GM12878 (cell line): ENCODE measurements at regions not wholly inside any gene's neighbourhood (a gene's known extent, or its start where the extent isn't known, plus 50 kb on each side); places are given as distances from the start of the nearest gene placed in this dataset.

ENCODE experiments used
- ATAC-seq: fragments of 200-7000 bp; cut with Tn5 transposase; 3 replicates; pipeline ENCODE4 v1.9.1; 2020; ENCODE audit warnings: mild to moderate bottlenecking, moderate library complexity
- BruUV-seq: library from RNA; stranded (reverse); fragments of 400-500 nt; replicated peaks from 2 replicates; lab custom pipeline; 2021; lab: Mats Ljungman, UMichigan
- CTCF ChIA-PET: fragments of 300-600 bp; sonication (Branson Sonifier 250); formaldehyde crosslinking; extraction: SDS; loops from one replicate; lab custom pipeline; 2021; ENCODE audit warnings: inconsistent platforms; lab: Yijun Ruan, JAX
- POLR2A ChIA-PET: fragments of 350-600 bp; formaldehyde crosslinking; extraction: SDS; loops from one replicate; lab custom pipeline; 2021; ENCODE audit warnings: inconsistent platforms; lab: Charles Lee
- RAD21 ChIA-PET: fragments of 300-600 bp; sonication (Branson Sonifier 250); formaldehyde crosslinking; loops from one replicate; lab custom pipeline; 2023; ENCODE audit warnings: antibody characterized with exemption; ENCODE audit not compliant: unreplicated experiment; lab: Charles Lee
- SMC1A ChIA-PET: fragments of 300-600 bp; sonication (Branson Sonifier 250); formaldehyde crosslinking; loops from one replicate; lab custom pipeline; 2023; ENCODE audit not compliant: unreplicated experiment, uncharacterized antibody; lab: Charles Lee
- DNase-seq: peaks from one replicate; pipeline ENCODE4 v3.0.0-alpha.2; 2011; ENCODE audit warnings: low read depth, low spot score
- FAIRE-seq: peaks from 3 replicates; lab custom pipeline; 2011; peaks lifted over from hg19 to GRCh38; lab: Jason Lieb, UNC
- H2AFZ ChIP-seq: 2 replicates; pipeline ENCODE4 v1.6.0; 2011; ENCODE audit warnings: low read depth, low read length, control low read depth; ENCODE audit not compliant: control insufficient read depth
- H3K27ac ChIP-seq: 2 replicates; pipeline ENCODE4 v1.5.1; 2011; ENCODE audit warnings: control low read depth; ENCODE audit not compliant: control insufficient read depth, insufficient read depth
- H3K27me3 ChIP-seq, 2 experiments: replicated peaks in 1 of 2; 2 replicates each; pipeline versions ENCODE4 v1.6.0 to v1.6.1; 2011; ENCODE audit warnings: low read length in 1 of 2; ENCODE audit not compliant: control insufficient read depth in 2 of 2, insufficient read depth in 2 of 2
- H3K36me3 ChIP-seq, 2 experiments: 2 replicates each; pipeline ENCODE4 v1.5.1; 2011; ENCODE audit warnings: low read length in 1 of 2; ENCODE audit not compliant: control insufficient read depth in 2 of 2, insufficient read depth in 2 of 2
- H3K4me1 ChIP-seq: 2 replicates; pipeline ENCODE4 v1.6.1; 2011; ENCODE audit warnings: mild to moderate bottlenecking, low read length, moderate library complexity, mixed read lengths; ENCODE audit not compliant: control insufficient read depth, insufficient read depth
- H3K4me2 ChIP-seq: 2 replicates; pipeline ENCODE4 v1.6.0; 2011; ENCODE audit warnings: control low read depth; ENCODE audit not compliant: control insufficient read depth, insufficient read depth
- H3K4me3 ChIP-seq: fragments of 200-600 bp; sonication (generic); 2 replicates; pipeline ENCODE4 v1.5.1; 2016
- H3K79me2 ChIP-seq: 2 replicates; pipeline ENCODE4 v1.6.0; 2011; ENCODE audit warnings: low read length; ENCODE audit not compliant: control insufficient read depth, insufficient read depth
- H3K9ac ChIP-seq: 2 replicates; pipeline ENCODE4 v1.8.0; 2011; ENCODE audit warnings: low read length, control low read depth, mixed read lengths; ENCODE audit not compliant: control insufficient read depth, insufficient read depth
- H3K9me3 ChIP-seq: replicated peaks from 3 replicates; pipeline ENCODE4 v1.5.1; 2011; ENCODE audit warnings: mild to moderate bottlenecking, low read length; ENCODE audit not compliant: control insufficient read depth, insufficient read depth
- H4K20me1 ChIP-seq: 2 replicates; pipeline ENCODE4 v1.6.0; 2011; ENCODE audit not compliant: control insufficient read depth, insufficient read depth
- ASH2L ChIP-seq: fragments of 300-600, 200-600 bp; sonication (generic); IDR thresholded peaks from 2 replicates; pipeline ENCODE4 v1.6.1; 2017; ENCODE audit warnings: low read depth, mild to moderate bottlenecking, borderline replicate concordance
- FOS ChIP-seq: IDR thresholded peaks from 3 replicates; pipeline ENCODE4 v1.6.1; 2011; ENCODE audit warnings: borderline replicate concordance; ENCODE audit not compliant: insufficient read length; ENCODE audit errors: extremely low read depth
- GATAD2B ChIP-seq: fragments of 450-650 bp; conservative IDR thresholded peaks from 2 replicates; pipeline ENCODE4 v1.6.1; 2017; ENCODE audit warnings: low read depth, mild to moderate bottlenecking, moderate library complexity
- HDAC2 ChIP-seq: fragments of 200-600 bp; sonication (generic); IDR thresholded peaks from 2 replicates; pipeline ENCODE4 v1.6.1; 2017
- JUNB ChIP-seq: IDR thresholded peaks from 2 replicates; pipeline ENCODE4 v1.6.1; 2016; ENCODE audit warnings: antibody characterized with exemption, mild to moderate bottlenecking
- MTA2 ChIP-seq: fragments of 450-650 bp; IDR thresholded peaks from 2 replicates; pipeline ENCODE4 v1.6.1; 2016; ENCODE audit warnings: low read depth, mild to moderate bottlenecking, moderate library complexity
- NFIC ChIP-seq: IDR thresholded peaks from 2 replicates; pipeline ENCODE4 v1.6.1; 2012; ENCODE audit warnings: low read depth, mild to moderate bottlenecking, inconsistent platforms, low read length, moderate library complexity
- NFXL1 ChIP-seq: fragments of 450-650 bp; IDR thresholded peaks from 2 replicates; pipeline ENCODE4 v1.6.1; 2017; ENCODE audit warnings: antibody characterized with exemption, mild to moderate bottlenecking, borderline replicate concordance
- NR2C1 ChIP-seq: fragments of 450-650 bp; IDR thresholded peaks from 2 replicates; pipeline ENCODE4 v1.6.1; 2017; ENCODE audit warnings: antibody characterized with exemption, mild to moderate bottlenecking, moderate library complexity
- POLR2AphosphoS5 ChIP-seq: IDR thresholded peaks from 2 replicates; pipeline ENCODE4 v1.6.1; 2011; ENCODE audit warnings: mild to moderate bottlenecking, low read length, inconsistent platforms
- RB1 ChIP-seq: fragments of 450-650 bp; formaldehyde crosslinking; IDR thresholded peaks from 2 replicates; pipeline ENCODE4 v1.6.1; 2017; ENCODE audit warnings: mild to moderate bottlenecking, borderline replicate concordance
- RCOR1 ChIP-seq: conservative IDR thresholded peaks from 2 replicates; pipeline ENCODE4 v1.6.1; 2012; ENCODE audit warnings: low read depth, low read length, improper control_type of control experiment
- TAF1 ChIP-seq: IDR thresholded peaks from 2 replicates; pipeline ENCODE4 v1.6.1; 2011; ENCODE audit warnings: mild to moderate bottlenecking, low read depth, low read length, borderline replicate concordance
- WGBS: methylation state at CpG from one replicate; pipeline ENCODE4 v1.1.6; 2016; ENCODE audit warnings: low lambda C conversion rate; ENCODE audit not compliant: insufficient replicate concordance, insufficient coverage; ENCODE audit errors: missing lambda C conversion rate; 5-methylcytosine and 5-hydroxymethylcytosine counted together
- in situ Hi-C: fragments of 300-500 bp; cut with MboI; formaldehyde crosslinking; loops from 9 replicates; pipeline ENCODE4 v1.14.3; 2018; ENCODE audit warnings: mixed read lengths
- intact Hi-C: fragments of 100-400 bp; cut with micrococcal nuclease; formaldehyde crosslinking; loops from one replicate; pipeline ENCODE4 v1.14.2; 2022; ENCODE audit not compliant: unreplicated experiment
- TF ChIP-seq, protein P1 (sequence below): fragments of 450-650 bp; IDR thresholded peaks from 2 replicates; pipeline ENCODE4 v1.6.1; 2017; ENCODE audit warnings: mild to moderate bottlenecking, moderate library complexity
- TF ChIP-seq, protein P2 (sequence below): fragments of 150-350 bp; IDR thresholded peaks from 2 replicates; pipeline ENCODE4 v1.6.1; 2016; ENCODE audit warnings: low read depth, low read length

DNA sequence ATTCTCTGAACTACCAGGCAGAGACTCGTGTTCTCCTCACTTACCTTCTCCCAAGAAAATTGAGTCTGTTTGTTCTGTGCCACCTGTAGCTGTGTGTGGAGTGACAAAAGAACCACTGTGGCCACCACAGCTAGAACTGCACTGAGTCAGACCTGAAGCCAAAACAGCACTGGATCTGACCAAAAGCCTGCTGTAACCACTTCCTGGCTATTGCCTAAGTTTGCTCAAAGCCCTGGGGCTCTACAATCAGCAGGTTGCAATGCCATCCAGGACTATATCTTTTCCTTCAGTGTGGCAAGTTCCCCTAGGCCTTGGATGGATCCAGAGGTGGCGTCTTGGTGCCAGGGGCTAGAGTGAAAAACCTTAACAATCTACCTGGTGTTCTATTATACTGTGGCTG, 449.1 kb downstream of the FAM133A start:
- RAD21 ChIA-PET, result no interaction called here
- intact Hi-C loops, result no loop called here
- BruUV-seq, result no TSS peak

DNA sequence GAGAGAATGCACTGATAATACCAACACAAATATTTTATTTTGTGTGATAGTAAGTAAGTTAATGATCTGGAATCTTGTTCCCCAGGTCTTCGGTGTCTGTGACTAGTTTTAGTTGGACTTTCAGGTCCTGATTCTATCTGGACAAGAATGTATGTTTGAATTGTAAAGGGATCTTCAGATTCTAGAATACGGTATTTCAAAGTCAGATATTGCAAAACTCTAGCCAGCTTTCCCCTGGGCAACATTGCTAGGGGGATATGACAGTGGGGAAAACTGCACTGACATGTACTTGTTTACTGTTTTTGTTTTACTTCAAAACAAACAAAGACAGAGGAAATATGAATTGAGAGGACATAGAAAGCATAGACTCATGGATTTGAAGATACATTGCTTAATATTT, 489.0 kb downstream of the FAM133A start:
- CTCF ChIA-PET, result no interaction called here
- POLR2A ChIA-PET, result no interaction called here
- intact Hi-C loops (no loop called here), in situ Hi-C loops (no loop called here)
- no peaks in the 10 kb centered on the region for H3K4me1 ChIP-seq
- H3K4me2 ChIP-seq, result no peak overlapping the region
- no peaks in the 10 kb centered on the region for H3K79me2 ChIP-seq
- SMC1A ChIA-PET, result no interaction called here
- no peaks in the 10 kb centered on the region for H3K27me3 ChIP-seq
- no peaks in the 10 kb centered on the region for H3K36me3 ChIP-seq
- no peak for DNase-seq
- H3K27ac ChIP-seq, result no peak overlapping the region
- H4K20me1 ChIP-seq, result no peaks in the 10 kb centered on the region
- no peak overlapping the region for H2AFZ ChIP-seq
- BruUV-seq, result no TSS peak
- RAD21 ChIA-PET, result no interaction called here
- no peak for FAIRE-seq
- no peak for ATAC-seq
- no peak overlapping the region for H3K9ac ChIP-seq
- H3K9me3 ChIP-seq, result no peaks in the 10 kb centered on the region
- 0% methylated on average over 2 of the region's 2 CpGs for WGBS
- H3K4me3 ChIP-seq, result no peak overlapping the region
- no peak for TF ChIP-seq FOS
- TF ChIP-seq, protein P1, sequence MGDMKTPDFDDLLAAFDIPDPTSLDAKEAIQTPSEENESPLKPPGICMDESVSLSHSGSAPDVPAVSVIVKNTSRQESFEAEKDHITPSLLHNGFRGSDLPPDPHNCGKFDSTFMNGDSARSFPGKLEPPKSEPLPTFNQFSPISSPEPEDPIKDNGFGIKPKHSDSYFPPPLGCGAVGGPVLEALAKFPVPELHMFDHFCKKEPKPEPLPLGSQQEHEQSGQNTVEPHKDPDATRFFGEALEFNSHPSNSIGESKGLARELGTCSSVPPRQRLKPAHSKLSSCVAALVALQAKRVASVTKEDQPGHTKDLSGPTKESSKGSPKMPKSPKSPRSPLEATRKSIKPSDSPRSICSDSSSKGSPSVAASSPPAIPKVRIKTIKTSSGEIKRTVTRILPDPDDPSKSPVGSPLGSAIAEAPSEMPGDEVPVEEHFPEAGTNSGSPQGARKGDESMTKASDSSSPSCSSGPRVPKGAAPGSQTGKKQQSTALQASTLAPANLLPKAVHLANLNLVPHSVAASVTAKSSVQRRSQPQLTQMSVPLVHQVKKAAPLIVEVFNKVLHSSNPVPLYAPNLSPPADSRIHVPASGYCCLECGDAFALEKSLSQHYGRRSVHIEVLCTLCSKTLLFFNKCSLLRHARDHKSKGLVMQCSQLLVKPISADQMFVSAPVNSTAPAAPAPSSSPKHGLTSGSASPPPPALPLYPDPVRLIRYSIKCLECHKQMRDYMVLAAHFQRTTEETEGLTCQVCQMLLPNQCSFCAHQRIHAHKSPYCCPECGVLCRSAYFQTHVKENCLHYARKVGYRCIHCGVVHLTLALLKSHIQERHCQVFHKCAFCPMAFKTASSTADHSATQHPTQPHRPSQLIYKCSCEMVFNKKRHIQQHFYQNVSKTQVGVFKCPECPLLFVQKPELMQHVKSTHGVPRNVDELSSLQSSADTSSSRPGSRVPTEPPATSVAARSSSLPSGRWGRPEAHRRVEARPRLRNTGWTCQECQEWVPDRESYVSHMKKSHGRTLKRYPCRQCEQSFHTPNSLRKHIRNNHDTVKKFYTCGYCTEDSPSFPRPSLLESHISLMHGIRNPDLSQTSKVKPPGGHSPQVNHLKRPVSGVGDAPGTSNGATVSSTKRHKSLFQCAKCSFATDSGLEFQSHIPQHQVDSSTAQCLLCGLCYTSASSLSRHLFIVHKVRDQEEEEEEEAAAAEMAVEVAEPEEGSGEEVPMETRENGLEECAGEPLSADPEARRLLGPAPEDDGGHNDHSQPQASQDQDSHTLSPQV, result no peak
- TF ChIP-seq, protein P2, sequence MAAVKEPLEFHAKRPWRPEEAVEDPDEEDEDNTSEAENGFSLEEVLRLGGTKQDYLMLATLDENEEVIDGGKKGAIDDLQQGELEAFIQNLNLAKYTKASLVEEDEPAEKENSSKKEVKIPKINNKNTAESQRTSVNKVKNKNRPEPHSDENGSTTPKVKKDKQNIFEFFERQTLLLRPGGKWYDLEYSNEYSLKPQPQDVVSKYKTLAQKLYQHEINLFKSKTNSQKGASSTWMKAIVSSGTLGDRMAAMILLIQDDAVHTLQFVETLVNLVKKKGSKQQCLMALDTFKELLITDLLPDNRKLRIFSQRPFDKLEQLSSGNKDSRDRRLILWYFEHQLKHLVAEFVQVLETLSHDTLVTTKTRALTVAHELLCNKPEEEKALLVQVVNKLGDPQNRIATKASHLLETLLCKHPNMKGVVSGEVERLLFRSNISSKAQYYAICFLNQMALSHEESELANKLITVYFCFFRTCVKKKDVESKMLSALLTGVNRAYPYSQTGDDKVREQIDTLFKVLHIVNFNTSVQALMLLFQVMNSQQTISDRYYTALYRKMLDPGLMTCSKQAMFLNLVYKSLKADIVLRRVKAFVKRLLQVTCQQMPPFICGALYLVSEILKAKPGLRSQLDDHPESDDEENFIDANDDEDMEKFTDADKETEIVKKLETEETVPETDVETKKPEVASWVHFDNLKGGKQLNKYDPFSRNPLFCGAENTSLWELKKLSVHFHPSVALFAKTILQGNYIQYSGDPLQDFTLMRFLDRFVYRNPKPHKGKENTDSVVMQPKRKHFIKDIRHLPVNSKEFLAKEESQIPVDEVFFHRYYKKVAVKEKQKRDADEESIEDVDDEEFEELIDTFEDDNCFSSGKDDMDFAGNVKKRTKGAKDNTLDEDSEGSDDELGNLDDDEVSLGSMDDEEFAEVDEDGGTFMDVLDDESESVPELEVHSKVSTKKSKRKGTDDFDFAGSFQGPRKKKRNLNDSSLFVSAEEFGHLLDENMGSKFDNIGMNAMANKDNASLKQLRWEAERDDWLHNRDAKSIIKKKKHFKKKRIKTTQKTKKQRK, result no peak
- no peak for TF ChIP-seq NR2C1
- no peak for TF ChIP-seq NFXL1
- no peak for TF ChIP-seq JUNB

More for the DNA sequence above, 449.1 kb downstream of the FAM133A start:
- Histone ChIP-seq H3K9me3 (no peaks in the 10 kb centered on the region), H3K36me3 (no peaks in the 10 kb centered on the region), H3K27me3 (no peaks in the 10 kb centered on the region), H4K20me1 (no peaks in the 10 kb centered on the region), H2AFZ (no peak overlapping the region), H3K4me2 (no peak overlapping the region), H3K4me3 (no peak overlapping the region), H3K27ac (no peak overlapping the region), H3K79me2 (no peaks in the 10 kb centered on the region), H3K4me1 (no peaks in the 10 kb centered on the region), H3K9ac (no peak overlapping the region)
- ChIA-PET POLR2A (no interaction called here), CTCF (no interaction called here), SMC1A (no interaction called here)
- DNase-seq (no peak), ATAC-seq (no peak), FAIRE-seq (no peak)
- WGBS, result 0% methylated on average over 2 of the region's 2 CpGs
- in situ Hi-C loops, result no loop called here
- TF ChIP-seq NR2C1 (no peak), TAF1 (no peak), RB1 (no peak), RCOR1 (no peak), ASH2L (no peak), NFIC (no peak), MTA2 (no peak), GATAD2B (no peak), POLR2AphosphoS5 (no peak), HDAC2 (no peak)
